ENCODE measurements at regions not wholly inside any gene's neighbourhood (a gene's known extent, or its start where the extent isn't known, plus 50 kb on each side); places are given as distances from the start of the nearest gene placed in this dataset.
"Not testable (repeated sequence)": the region's sequence is repeated elsewhere in the genome, so short reads cannot be mapped to it uniquely, and the experiment has no call there.

DNA sequence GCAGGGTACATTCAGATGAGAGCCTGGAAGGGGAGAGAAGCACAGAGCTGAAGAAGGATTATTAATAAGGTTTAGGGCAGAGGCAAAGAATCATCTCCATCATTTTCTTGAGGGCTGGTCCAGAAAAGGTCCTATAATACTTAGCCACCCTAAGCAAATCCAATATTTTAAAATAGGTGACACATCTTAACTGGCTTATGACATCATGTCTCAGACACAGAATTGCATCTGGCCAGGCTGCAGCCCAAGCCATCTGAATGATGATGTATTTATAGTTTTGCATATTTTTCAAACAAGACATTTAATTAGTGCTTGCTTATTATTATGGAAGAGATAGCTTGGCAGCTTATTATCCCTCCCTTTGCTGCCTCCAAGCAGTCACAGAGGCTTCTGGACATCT is 571.3 kb downstream of the SUCLG1 start:
- Histone ChIP-seq H3K4me3 (ENCODE audit: low read length in 2 of 2) (no peak overlapping the region), H3K36me3 (ENCODE audit: insufficient read depth, low read length) (no peaks in the 10 kb centered on the region), H3K27me3 (ENCODE audit: insufficient read depth, low read length) (no peaks in the 10 kb centered on the region), H3K27ac (ENCODE audit: low read depth, low read length) (no peak overlapping the region), H3K9me3 (ENCODE audit: control insufficient read depth in 1 of 2, low read length in 2 of 2) (no peaks in the 10 kb centered on the region), H3K4me1 (ENCODE audit: insufficient read depth, low read length) (no peaks in the 10 kb centered on the region)
- Mint-ChIP-seq H3K36me3 (no peaks in the 10 kb centered on the region), H3K4me3 (no peak overlapping the region), H3K4me1 (no peaks in the 10 kb centered on the region), H3K27ac (no peak overlapping the region), H3K9me3 (no peaks in the 10 kb centered on the region), H3K27me3 (peaks cover 0 to 1% of the 10 kb centered on the region in 2 donors)
- ChIA-PET CTCF (ENCODE audit: partially characterized antibody) (no interaction called here), POLR2A (ENCODE audit: partially characterized antibody) (no interaction called here)
- intact Hi-C loops (cut with micrococcal nuclease): no loop called here
- no peak for DNase-seq

DNA sequence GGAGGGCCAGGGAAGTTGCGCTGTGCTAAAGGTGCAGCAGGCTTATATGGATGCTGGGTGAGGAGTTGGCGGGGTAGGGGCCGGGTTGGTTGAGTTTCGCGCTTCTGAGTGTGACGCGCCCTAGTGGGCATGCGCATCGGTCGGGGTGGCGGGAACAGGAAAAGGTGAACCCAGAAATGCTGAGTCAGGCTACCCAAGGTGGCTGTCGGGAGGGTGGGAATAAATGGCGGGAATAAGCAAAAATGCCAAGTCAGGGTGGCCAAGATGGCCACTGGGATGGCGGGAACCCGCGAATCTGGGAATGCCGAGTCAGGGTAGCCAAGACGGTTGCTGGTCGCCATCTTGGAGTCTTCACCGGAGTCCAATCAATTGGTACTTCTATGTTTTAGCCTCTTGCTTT is 580.0 kb downstream of the SUCLG1 start:
- H3K27me3 Mint-ChIP-seq: peaks cover 0 to 1% of the 10 kb centered on the region in 2 donors
- no peaks in the 10 kb centered on the region for H3K4me1 Mint-ChIP-seq
- DNase-seq: no peak
- intact Hi-C loops (cut with micrococcal nuclease): no loop called here
- Histone ChIP-seq H3K9me3 (ENCODE audit: control insufficient read depth in 1 of 2, low read length in 2 of 2) (no peaks in the 10 kb centered on the region), H3K27me3 (ENCODE audit: insufficient read depth, low read length) (no peaks in the 10 kb centered on the region), H3K4me1 (ENCODE audit: insufficient read depth, low read length) (no peaks in the 10 kb centered on the region), H3K27ac (ENCODE audit: low read depth, low read length) (no peak overlapping the region), H3K36me3 (ENCODE audit: insufficient read depth, low read length) (no peaks in the 10 kb centered on the region), H3K4me3 (ENCODE audit: low read length in 2 of 2) (no peak overlapping the region)
- peaks cover 7 to 34% (median 17%) of the 10 kb centered on the region in 8 donors for H3K9me3 Mint-ChIP-seq
- ChIA-PET CTCF (ENCODE audit: partially characterized antibody) (no interaction called here), POLR2A (ENCODE audit: partially characterized antibody) (no interaction called here)
- H3K4me3 Mint-ChIP-seq: no peak overlapping the region
- no peak overlapping the region for H3K27ac Mint-ChIP-seq
- H3K36me3 Mint-ChIP-seq: no peaks in the 10 kb centered on the region

DNA sequence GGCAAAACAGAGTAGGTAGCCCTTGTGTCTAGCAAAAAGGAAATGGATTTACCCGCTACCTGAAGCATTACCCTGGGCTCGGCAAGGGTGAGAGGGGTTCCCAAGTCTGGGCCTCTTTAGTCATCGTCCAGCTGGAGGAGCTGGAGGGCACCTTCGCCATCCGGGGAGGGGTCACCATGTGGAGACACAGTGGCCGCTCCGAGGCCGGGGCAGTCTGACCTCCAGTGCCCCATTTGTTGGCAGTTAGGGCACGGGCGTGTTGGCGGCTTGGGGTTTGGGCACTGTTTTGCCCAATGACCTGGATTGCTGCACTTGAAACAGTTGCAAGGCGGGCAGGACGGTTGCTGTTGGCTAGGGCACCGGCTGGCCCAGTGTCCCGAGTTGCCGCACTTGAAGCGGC is 581.8 kb downstream of the SUCLG1 start:
- H3K4me1 ChIP-seq (ENCODE audit: insufficient read depth, low read length); H3K36me3 ChIP-seq (ENCODE audit: insufficient read depth, low read length); H3K36me3 Mint-ChIP-seq; H3K27me3 Mint-ChIP-seq; CTCF ChIA-PET (ENCODE audit: partially characterized antibody); H3K4me3 Mint-ChIP-seq; DNase-seq; H3K4me3 ChIP-seq (ENCODE audit: low read length in 2 of 2); H3K27me3 ChIP-seq (ENCODE audit: insufficient read depth, low read length); intact Hi-C loops (cut with micrococcal nuclease); H3K9me3 ChIP-seq (ENCODE audit: control insufficient read depth in 1 of 2, low read length in 2 of 2); H3K27ac ChIP-seq (ENCODE audit: low read depth, low read length); H3K27ac Mint-ChIP-seq; POLR2A ChIA-PET (ENCODE audit: partially characterized antibody); H3K4me1 Mint-ChIP-seq: not testable (repeated sequence)
- H3K9me3 Mint-ChIP-seq: peaks cover 10 to 36% (median 24%) of the 10 kb centered on the region in 8 donors

DNA sequence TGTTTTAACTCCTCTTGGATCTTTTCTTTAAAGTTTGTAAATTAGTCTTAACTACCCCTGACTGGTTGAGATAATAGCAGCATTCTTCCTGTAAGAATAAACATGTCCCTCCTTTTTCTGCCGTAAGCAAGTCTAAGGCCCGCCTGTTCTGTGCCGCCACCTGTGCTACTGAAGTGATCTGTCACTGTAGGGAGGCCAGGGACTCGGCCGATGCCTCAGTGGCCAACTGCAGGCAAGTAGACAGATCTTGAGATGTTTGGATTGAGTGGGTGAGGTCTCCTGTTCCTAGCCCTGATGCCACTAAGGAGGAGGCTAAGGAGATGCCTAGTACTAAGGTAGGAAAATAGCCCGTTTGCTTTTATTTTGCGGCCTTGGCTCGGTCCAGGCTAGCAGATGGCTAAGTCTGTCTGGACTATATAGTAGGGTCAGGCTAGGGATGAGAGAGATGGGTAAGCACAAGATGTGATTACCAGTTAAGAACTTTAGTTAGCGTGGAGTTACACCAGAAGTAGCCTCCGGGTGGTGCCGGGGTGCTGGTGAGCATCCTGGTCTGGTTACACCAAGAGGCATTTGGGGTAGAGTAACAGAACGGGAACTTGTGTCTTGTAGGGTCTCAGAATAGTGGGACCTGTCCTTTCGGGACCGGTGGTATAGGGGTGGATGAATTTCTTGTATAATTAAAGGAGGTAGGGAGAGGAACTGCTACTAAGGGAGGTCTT is 584.2 kb downstream of the SUCLG1 start:
- POLR2A ChIA-PET (ENCODE audit: partially characterized antibody): no interaction called here
- no peaks in the 10 kb centered on the region for H3K4me1 Mint-ChIP-seq
- H3K27ac Mint-ChIP-seq: no peak overlapping the region
- intact Hi-C loops (cut with micrococcal nuclease): no loop called here
- Histone ChIP-seq H3K4me3 (ENCODE audit: low read length in 2 of 2) (no peak overlapping the region), H3K9me3 (ENCODE audit: control insufficient read depth in 1 of 2, low read length in 2 of 2) (no peaks in the 10 kb centered on the region), H3K4me1 (ENCODE audit: insufficient read depth, low read length) (no peaks in the 10 kb centered on the region), H3K27ac (ENCODE audit: low read depth, low read length) (no peak overlapping the region), H3K36me3 (ENCODE audit: insufficient read depth, low read length) (no peaks in the 10 kb centered on the region), H3K27me3 (ENCODE audit: insufficient read depth, low read length) (no peaks in the 10 kb centered on the region)
- H3K4me3 Mint-ChIP-seq: no peak overlapping the region
- H3K27me3 Mint-ChIP-seq: peaks cover 0 to 1% of the 10 kb centered on the region in 2 donors
- peaks cover 10 to 36% (median 23%) of the 10 kb centered on the region in 8 donors for H3K9me3 Mint-ChIP-seq
- no peak for DNase-seq
- CTCF ChIA-PET (ENCODE audit: partially characterized antibody): no interaction called here
- no peaks in the 10 kb centered on the region for H3K36me3 Mint-ChIP-seq

- H3K4me3 Mint-ChIP-seq: no peak overlapping the region
- intact Hi-C loops (cut with micrococcal nuclease): no loop called here
- no peaks in the 10 kb centered on the region for H3K36me3 ChIP-seq (ENCODE audit: insufficient read depth, low read length)
- no peak overlapping the region for H3K27ac Mint-ChIP-seq
- H3K4me1 ChIP-seq (ENCODE audit: insufficient read depth, low read length): no peaks in the 10 kb centered on the region
- no peaks in the 10 kb centered on the region for H3K27me3 ChIP-seq (ENCODE audit: insufficient read depth, low read length)
- H3K27ac ChIP-seq (ENCODE audit: low read depth, low read length): no peak overlapping the region
- POLR2A ChIA-PET (ENCODE audit: partially characterized antibody): no interaction called here
- H3K27me3 Mint-ChIP-seq: peaks cover 0 to 1% of the 10 kb centered on the region in 2 donors
- H3K9me3 Mint-ChIP-seq: peaks cover 10 to 33% (median 21%) of the 10 kb centered on the region in 8 donors
- H3K4me1 Mint-ChIP-seq: no peaks in the 10 kb centered on the region
- CTCF ChIA-PET (ENCODE audit: partially characterized antibody): no interaction called here
- DNase-seq: no peak
- no peak overlapping the region for H3K4me3 ChIP-seq (ENCODE audit: low read length in 2 of 2)
- H3K36me3 Mint-ChIP-seq: no peaks in the 10 kb centered on the region
- no peaks in the 10 kb centered on the region for H3K9me3 ChIP-seq (ENCODE audit: control insufficient read depth in 1 of 2, low read length in 2 of 2)
Measured at GRCh38 chr2:83874066-83874465, 585.0 kb downstream of the SUCLG1 start.

GRCh38 chr2:83873110-83873509 is 586.0 kb downstream of the SUCLG1 start:
- Mint-ChIP-seq H3K9me3 (peaks cover 7 to 33% (median 18%) of the 10 kb centered on the region in 8 donors), H3K27ac (no peak overlapping the region), H3K4me1 (no peaks in the 10 kb centered on the region), H3K27me3 (peaks cover 0 to 1% of the 10 kb centered on the region in 2 donors), H3K36me3 (no peaks in the 10 kb centered on the region), H3K4me3 (no peak overlapping the region)
- ChIA-PET CTCF (ENCODE audit: partially characterized antibody) (no interaction called here), POLR2A (ENCODE audit: partially characterized antibody) (no interaction called here)
- Histone ChIP-seq H3K36me3 (ENCODE audit: insufficient read depth, low read length) (no peaks in the 10 kb centered on the region), H3K9me3 (ENCODE audit: control insufficient read depth in 1 of 2, low read length in 2 of 2) (no peaks in the 10 kb centered on the region), H3K27ac (ENCODE audit: low read depth, low read length) (no peak overlapping the region), H3K4me3 (ENCODE audit: low read length in 2 of 2) (no peak overlapping the region), H3K27me3 (ENCODE audit: insufficient read depth, low read length) (no peaks in the 10 kb centered on the region), H3K4me1 (ENCODE audit: insufficient read depth, low read length) (no peaks in the 10 kb centered on the region)
- DNase-seq: no peak
- intact Hi-C loops (cut with micrococcal nuclease): no loop called here

DNA sequence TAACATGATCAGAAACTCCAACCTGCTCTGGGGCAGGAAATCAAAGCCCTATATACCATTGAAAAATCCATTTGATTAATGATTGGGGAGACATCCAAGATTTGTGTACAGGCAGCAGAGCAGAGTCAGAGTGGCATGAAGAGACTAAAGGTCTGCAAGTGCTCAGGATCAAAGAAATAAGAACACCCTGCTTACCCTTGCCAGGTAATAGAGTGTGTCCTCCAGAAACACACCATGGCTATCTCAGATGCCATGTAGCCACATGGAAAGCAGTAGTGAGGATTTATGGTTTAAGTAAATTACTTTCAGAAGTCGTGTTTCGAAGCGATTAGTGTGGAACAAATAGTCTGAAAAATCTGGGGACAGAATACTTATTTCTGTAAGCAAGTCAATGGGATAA is 592.9 kb downstream of the SUCLG1 start:
- CTCF ChIA-PET (ENCODE audit: partially characterized antibody): no interaction called here
- intact Hi-C loops (cut with micrococcal nuclease): no loop called here
- H3K36me3 Mint-ChIP-seq: no peaks in the 10 kb centered on the region

DNA sequence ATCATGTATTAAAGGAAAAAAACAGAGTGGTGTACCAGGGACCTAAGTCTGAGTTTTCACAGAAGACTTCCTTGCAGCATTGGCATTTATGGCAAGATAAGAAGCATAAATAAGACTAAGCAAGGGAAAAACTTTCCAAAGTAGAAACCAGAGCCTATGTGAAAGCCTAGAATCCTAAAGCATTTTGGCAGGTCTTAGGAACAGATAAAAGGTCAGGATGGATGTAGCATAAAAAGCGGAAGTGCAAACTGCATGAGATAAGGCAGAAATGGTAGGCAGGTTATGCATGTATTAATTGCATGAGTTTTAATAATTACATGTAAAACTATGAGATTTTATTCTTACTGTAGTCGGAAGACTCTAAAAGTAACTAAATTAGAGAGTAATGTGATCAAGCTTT is 596.5 kb downstream of the SUCLG1 start:
- no peak overlapping the region for H3K4me3 Mint-ChIP-seq
- Histone ChIP-seq H3K9me3 (ENCODE audit: control insufficient read depth in 1 of 2, low read length in 2 of 2) (no peaks in the 10 kb centered on the region), H3K4me3 (ENCODE audit: low read length in 2 of 2) (no peak overlapping the region), H3K27me3 (ENCODE audit: insufficient read depth, low read length) (no peaks in the 10 kb centered on the region), H3K27ac (ENCODE audit: low read depth, low read length) (no peak overlapping the region), H3K36me3 (ENCODE audit: insufficient read depth, low read length) (no peaks in the 10 kb centered on the region), H3K4me1 (ENCODE audit: insufficient read depth, low read length) (no peaks in the 10 kb centered on the region)
- H3K4me1 Mint-ChIP-seq: no peaks in the 10 kb centered on the region
- H3K27me3 Mint-ChIP-seq: no peaks in the 10 kb centered on the region
- H3K36me3 Mint-ChIP-seq: no peaks in the 10 kb centered on the region
- DNase-seq: no peak
- H3K9me3 Mint-ChIP-seq: no peaks in the 10 kb centered on the region
- ChIA-PET CTCF (ENCODE audit: partially characterized antibody) (no interaction called here), POLR2A (ENCODE audit: partially characterized antibody) (no interaction called here)
- intact Hi-C loops (cut with micrococcal nuclease): no loop called here
- no peak overlapping the region for H3K27ac Mint-ChIP-seq

More for the DNA sequence above, 592.9 kb downstream of the SUCLG1 start:
- DNase-seq: no peak
- H3K9me3 ChIP-seq (ENCODE audit: control insufficient read depth in 1 of 2, low read length in 2 of 2): no peaks in the 10 kb centered on the region
- Mint-ChIP-seq H3K4me1 (no peaks in the 10 kb centered on the region), H3K27me3 (no peaks in the 10 kb centered on the region), H3K27ac (no peak overlapping the region), H3K9me3 (no peaks in the 10 kb centered on the region), H3K4me3 (no peak overlapping the region)
- H3K4me3 ChIP-seq (ENCODE audit: low read length in 2 of 2): no peak overlapping the region
- H3K27me3 ChIP-seq (ENCODE audit: insufficient read depth, low read length): no peaks in the 10 kb centered on the region
- H3K36me3 ChIP-seq (ENCODE audit: insufficient read depth, low read length): no peaks in the 10 kb centered on the region
- H3K27ac ChIP-seq (ENCODE audit: low read depth, low read length): no peak overlapping the region
- POLR2A ChIA-PET (ENCODE audit: partially characterized antibody): no interaction called here
- H3K4me1 ChIP-seq (ENCODE audit: insufficient read depth, low read length): no peaks in the 10 kb centered on the region

All from CD4-positive, alpha-beta memory T cell (primary cell).